OCI-LY1 (cell line): ENCODE measurements at regions not wholly inside any gene's neighbourhood (a gene's known extent, or its start where the extent isn't known, plus 50 kb on each side); places are given as distances from the start of the nearest gene placed in this dataset.

Experiments
- EZH2 ChIP-seq: fragments of 200-600 bp; sonication (generic), shearing (Covaris generic); IDR thresholded peaks from 2 replicates; pipeline ENCODE4 v1.8.0; 2017; ENCODE audit warnings: borderline replicate concordance, mixed run types, mild to moderate bottlenecking, antibody characterized with exemption, low read length, moderate library complexity, mixed read lengths
- TF ChIP-seq, protein P1 (sequence below): fragments of 200-600 bp; sonication (generic), shearing (Covaris generic); IDR thresholded peaks from 2 replicates; pipeline ENCODE4 v1.5.1; 2017; ENCODE audit warnings: mild to moderate bottlenecking, antibody characterized with exemption, low read length, moderate library complexity, mixed read lengths

DNA sequence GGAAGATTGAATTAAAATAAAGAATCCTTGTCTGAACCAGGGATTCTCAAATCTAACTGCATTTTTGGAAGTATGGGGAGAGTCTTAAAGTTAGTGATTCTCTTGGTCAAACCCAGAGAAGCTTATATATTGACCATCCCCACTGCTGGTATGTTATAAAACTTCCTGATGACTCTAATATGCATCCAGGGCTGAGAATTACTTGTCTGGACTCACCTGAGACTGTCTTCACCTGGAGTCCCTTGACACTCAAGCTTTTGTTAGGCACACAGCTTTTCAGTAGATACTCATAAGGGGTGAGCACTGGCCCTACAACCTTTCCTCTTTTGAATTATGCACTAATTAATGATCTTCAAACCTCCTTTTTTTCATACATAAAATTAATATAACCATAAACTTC is 149.6 kb upstream of the GULP1 start:
- TF ChIP-seq, protein P1, sequence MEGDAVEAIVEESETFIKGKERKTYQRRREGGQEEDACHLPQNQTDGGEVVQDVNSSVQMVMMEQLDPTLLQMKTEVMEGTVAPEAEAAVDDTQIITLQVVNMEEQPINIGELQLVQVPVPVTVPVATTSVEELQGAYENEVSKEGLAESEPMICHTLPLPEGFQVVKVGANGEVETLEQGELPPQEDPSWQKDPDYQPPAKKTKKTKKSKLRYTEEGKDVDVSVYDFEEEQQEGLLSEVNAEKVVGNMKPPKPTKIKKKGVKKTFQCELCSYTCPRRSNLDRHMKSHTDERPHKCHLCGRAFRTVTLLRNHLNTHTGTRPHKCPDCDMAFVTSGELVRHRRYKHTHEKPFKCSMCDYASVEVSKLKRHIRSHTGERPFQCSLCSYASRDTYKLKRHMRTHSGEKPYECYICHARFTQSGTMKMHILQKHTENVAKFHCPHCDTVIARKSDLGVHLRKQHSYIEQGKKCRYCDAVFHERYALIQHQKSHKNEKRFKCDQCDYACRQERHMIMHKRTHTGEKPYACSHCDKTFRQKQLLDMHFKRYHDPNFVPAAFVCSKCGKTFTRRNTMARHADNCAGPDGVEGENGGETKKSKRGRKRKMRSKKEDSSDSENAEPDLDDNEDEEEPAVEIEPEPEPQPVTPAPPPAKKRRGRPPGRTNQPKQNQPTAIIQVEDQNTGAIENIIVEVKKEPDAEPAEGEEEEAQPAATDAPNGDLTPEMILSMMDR, result no peak
- no peak for TF ChIP-seq EZH2
